GM23338 (cell line): ENCODE measurements at regions not wholly inside any gene's neighbourhood (a gene's known extent, or its start where the extent isn't known, plus 50 kb on each side); places are given as distances from the start of the nearest gene placed in this dataset.

Experiments
- CREB1 ChIP-seq: fragments of 250-450 bp; sonication (Bioruptor Pico); IDR thresholded peaks from 2 replicates; pipeline ENCODE4 v1.5.0; 2020; ENCODE audit warnings: low read depth, mild to moderate bottlenecking, moderate library complexity
- EZH2 ChIP-seq: fragments of 200-600 bp; sonication (generic); IDR thresholded peaks from one replicate; pipeline ENCODE4 v1.8.0; 2017; ENCODE audit warnings: antibody characterized with exemption, mild to moderate bottlenecking, low read depth; ENCODE audit not compliant: unreplicated experiment
- EZH2phosphoT487 ChIP-seq: fragments of 200-600 bp; sonication (generic); IDR thresholded peaks from one replicate; pipeline ENCODE4 v1.8.1; 2018; ENCODE audit warnings: antibody characterized with exemption; ENCODE audit not compliant: unreplicated experiment
- JUNB ChIP-seq: IDR thresholded peaks from one replicate; pipeline ENCODE4 v1.6.1; 2016; ENCODE audit warnings: antibody characterized with exemption; ENCODE audit not compliant: unreplicated experiment
- NANOG ChIP-seq: IDR thresholded peaks from 2 replicates; pipeline ENCODE4 v1.6.1; 2016; ENCODE audit warnings: antibody characterized with exemption, borderline replicate concordance
- POLR2AphosphoS5 ChIP-seq: IDR thresholded peaks from 2 replicates; pipeline ENCODE4 v1.6.1; 2016; ENCODE audit warnings: antibody characterized with exemption, low read depth
- ZNF114 ChIP-seq: fragments of 250-450 bp; sonication (Bioruptor Pico); IDR thresholded peaks from 2 replicates; pipeline ENCODE4 v1.5.0; 2020; ENCODE audit warnings: mild to moderate bottlenecking, moderate library complexity
- ZNF331 ChIP-seq: fragments of 250-450 bp; sonication (Bioruptor Pico); IDR thresholded peaks from 2 replicates; pipeline ENCODE4 v1.5.0; 2020; ENCODE audit warnings: low read depth, mild to moderate bottlenecking, moderate library complexity
- TF ChIP-seq, protein P1 (sequence below): fragments of 250-450 bp; sonication (Bioruptor Pico); IDR thresholded peaks from 2 replicates; pipeline ENCODE4 v1.5.0; 2020; ENCODE audit warnings: mild to moderate bottlenecking, moderate library complexity
- TF ChIP-seq, protein P2 (sequence below), 2 experiments: fragments of 200-600 bp in 1 of 2; sonication (generic) in 1 of 2; conservative IDR thresholded peaks; 2 replicates each; pipeline versions ENCODE4 v1.5.1 to v1.6.1; 2016 to 2017; ENCODE audit warnings: antibody characterized with exemption in 2 of 2, low read depth in 2 of 2, mild to moderate bottlenecking in 2 of 2, moderate library complexity in 1 of 2
- TF ChIP-seq, protein P3 (sequence below): IDR thresholded peaks from 2 replicates; pipeline ENCODE4 v1.6.1; 2016; ENCODE audit warnings: antibody characterized with exemption

DNA sequence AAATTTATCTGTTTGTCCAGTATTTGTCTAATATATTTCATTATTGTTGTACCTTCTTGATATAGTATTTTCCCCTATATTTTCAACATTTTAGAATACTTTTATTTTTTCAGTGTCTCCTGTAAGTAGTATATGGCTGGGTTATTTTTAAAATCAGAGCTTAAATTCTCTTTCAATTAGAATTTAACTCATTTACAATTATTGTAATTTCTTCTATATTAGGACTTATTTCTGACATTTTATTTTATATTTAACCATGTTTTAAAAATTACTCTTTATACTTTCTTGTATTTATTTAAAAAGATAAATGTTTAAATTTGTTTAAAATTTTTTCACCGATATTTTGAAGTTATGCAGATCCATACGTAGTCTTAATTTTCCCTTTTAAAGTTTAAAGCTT lies 220.0 kb upstream of the NPVF start (continued):
- TF ChIP-seq, protein P1, sequence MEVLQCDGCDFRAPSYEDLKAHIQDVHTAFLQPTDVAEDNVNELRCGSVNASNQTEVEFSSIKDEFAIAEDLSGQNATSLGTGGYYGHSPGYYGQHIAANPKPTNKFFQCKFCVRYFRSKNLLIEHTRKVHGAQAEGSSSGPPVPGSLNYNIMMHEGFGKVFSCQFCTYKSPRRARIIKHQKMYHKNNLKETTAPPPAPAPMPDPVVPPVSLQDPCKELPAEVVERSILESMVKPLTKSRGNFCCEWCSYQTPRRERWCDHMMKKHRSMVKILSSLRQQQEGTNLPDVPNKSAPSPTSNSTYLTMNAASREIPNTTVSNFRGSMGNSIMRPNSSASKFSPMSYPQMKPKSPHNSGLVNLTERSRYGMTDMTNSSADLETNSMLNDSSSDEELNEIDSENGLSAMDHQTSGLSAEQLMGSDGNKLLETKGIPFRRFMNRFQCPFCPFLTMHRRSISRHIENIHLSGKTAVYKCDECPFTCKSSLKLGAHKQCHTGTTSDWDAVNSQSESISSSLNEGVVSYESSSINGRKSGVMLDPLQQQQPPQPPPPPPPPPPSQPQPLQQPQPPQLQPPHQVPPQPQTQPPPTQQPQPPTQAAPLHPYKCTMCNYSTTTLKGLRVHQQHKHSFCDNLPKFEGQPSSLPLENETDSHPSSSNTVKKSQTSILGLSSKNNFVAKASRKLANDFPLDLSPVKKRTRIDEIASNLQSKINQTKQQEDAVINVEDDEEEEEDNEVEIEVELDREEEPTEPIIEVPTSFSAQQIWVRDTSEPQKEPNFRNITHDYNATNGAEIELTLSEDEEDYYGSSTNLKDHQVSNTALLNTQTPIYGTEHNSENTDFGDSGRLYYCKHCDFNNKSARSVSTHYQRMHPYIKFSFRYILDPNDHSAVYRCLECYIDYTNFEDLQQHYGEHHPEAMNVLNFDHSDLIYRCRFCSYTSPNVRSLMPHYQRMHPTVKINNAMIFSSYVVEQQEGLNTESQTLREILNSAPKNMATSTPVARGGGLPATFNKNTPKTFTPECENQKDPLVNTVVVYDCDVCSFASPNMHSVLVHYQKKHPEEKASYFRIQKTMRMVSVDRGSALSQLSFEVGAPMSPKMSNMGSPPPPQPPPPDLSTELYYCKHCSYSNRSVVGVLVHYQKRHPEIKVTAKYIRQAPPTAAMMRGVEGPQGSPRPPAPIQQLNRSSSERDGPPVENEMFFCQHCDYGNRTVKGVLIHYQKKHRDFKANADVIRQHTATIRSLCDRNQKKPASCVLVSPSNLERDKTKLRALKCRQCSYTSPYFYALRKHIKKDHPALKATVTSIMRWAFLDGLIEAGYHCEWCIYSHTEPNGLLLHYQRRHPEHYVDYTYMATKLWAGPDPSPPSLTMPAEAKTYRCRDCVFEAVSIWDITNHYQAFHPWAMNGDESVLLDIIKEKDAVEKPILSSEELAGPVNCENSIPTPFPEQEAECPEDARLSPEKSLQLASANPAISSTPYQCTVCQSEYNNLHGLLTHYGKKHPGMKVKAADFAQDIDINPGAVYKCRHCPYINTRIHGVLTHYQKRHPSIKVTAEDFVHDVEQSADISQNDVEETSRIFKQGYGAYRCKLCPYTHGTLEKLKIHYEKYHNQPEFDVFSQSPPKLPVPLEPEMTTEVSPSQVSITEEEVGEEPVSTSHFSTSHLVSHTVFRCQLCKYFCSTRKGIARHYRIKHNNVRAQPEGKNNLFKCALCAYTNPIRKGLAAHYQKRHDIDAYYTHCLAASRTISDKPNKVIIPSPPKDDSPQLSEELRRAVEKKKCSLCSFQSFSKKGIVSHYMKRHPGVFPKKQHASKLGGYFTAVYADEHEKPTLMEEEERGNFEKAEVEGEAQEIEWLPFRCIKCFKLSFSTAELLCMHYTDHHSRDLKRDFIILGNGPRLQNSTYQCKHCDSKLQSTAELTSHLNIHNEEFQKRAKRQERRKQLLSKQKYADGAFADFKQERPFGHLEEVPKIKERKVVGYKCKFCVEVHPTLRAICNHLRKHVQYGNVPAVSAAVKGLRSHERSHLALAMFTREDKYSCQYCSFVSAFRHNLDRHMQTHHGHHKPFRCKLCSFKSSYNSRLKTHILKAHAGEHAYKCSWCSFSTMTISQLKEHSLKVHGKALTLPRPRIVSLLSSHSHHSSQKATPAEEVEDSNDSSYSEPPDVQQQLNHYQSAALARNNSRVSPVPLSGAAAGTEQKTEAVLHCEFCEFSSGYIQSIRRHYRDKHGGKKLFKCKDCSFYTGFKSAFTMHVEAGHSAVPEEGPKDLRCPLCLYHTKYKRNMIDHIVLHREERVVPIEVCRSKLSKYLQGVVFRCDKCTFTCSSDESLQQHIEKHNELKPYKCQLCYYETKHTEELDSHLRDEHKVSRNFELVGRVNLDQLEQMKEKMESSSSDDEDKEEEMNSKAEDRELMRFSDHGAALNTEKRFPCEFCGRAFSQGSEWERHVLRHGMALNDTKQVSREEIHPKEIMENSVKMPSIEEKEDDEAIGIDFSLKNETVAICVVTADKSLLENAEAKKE = no peak
- no peak for TF ChIP-seq EZH2phosphoT487
- TF ChIP-seq, protein P2, sequence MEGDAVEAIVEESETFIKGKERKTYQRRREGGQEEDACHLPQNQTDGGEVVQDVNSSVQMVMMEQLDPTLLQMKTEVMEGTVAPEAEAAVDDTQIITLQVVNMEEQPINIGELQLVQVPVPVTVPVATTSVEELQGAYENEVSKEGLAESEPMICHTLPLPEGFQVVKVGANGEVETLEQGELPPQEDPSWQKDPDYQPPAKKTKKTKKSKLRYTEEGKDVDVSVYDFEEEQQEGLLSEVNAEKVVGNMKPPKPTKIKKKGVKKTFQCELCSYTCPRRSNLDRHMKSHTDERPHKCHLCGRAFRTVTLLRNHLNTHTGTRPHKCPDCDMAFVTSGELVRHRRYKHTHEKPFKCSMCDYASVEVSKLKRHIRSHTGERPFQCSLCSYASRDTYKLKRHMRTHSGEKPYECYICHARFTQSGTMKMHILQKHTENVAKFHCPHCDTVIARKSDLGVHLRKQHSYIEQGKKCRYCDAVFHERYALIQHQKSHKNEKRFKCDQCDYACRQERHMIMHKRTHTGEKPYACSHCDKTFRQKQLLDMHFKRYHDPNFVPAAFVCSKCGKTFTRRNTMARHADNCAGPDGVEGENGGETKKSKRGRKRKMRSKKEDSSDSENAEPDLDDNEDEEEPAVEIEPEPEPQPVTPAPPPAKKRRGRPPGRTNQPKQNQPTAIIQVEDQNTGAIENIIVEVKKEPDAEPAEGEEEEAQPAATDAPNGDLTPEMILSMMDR (conservative IDR thresholded peaks at IDR 0.05; ENCODE audit: low read depth in 2 of 2) = no peak
- no peak for TF ChIP-seq POLR2AphosphoS5
- TF ChIP-seq NANOG = no peak
- no peak for TF ChIP-seq JUNB
- TF ChIP-seq EZH2 = no peak
- TF ChIP-seq, protein P3, sequence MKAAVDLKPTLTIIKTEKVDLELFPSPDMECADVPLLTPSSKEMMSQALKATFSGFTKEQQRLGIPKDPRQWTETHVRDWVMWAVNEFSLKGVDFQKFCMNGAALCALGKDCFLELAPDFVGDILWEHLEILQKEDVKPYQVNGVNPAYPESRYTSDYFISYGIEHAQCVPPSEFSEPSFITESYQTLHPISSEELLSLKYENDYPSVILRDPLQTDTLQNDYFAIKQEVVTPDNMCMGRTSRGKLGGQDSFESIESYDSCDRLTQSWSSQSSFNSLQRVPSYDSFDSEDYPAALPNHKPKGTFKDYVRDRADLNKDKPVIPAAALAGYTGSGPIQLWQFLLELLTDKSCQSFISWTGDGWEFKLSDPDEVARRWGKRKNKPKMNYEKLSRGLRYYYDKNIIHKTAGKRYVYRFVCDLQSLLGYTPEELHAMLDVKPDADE = no peak
- TF ChIP-seq ZNF331 (CRISPR knock-in tag) = no peak
- TF ChIP-seq CREB1 (CRISPR knock-in tag) = no peak
- TF ChIP-seq ZNF114 (CRISPR knock-in tag) = no peak
